HG02970 (cell line): ENCODE measurements at regions not wholly inside any gene's neighbourhood (a gene's known extent, or its start where the extent isn't known, plus 50 kb on each side); places are given as distances from the start of the nearest gene placed in this dataset.

ENCODE experiments used
- ATAC-seq: cut with Tn5 transposase; IDR thresholded peaks from one replicate; pipeline ENCODE4 v1.9.1; 2021; ENCODE audit warnings: mild to moderate bottlenecking, moderate library complexity, moderate number of reproducible peaks; ENCODE audit not compliant: unreplicated experiment, low FRiP score

DNA sequence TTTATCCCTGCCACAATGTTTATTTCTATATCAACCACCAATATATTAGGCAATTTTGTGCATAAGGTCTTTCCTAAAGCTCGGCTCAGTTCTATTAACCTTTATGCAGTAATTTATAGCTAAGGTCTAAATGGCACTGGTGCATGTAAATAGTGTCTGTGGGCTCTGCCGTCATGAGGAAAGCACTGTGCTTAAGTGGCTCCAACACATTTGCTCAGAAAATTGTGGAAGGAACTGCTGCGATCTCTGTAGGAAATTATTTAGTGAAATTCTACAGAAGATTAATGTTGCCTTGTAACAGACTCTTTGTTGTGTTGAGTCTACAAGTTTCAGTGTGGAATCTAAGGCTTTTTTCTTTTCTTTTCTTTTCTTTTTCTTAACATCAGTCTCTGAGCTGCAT, 54.0 kb upstream of the EGLN3 start:
- ATAC-seq = no peak

DNA sequence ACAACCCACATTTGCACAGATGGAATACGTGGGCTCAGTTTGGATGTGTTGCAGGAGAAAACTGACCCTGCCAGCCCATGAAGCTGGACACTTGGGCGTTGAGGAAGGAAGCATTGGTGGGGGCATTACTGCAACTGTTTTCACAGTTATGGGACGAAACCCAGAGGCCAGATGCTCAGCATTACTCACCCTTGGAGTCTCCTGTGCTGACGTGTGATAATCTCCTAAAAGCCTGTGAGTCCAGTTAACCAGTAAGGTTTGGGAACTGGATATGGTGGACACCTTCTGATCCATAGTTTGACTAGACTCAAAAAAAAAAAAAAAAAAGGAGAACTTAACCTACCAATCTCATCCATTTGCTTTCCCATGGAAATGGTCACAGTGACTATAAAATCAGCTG, 52.8 kb upstream of the EGLN3 start:
- ATAC-seq = no peak

GRCh38 chr14:34003082-34003668, 52.3 kb upstream of the EGLN3 start:
- ATAC-seq = no peak
